ENCODE measurements at regions not wholly inside any gene's neighbourhood (a gene's known extent, or its start where the extent isn't known, plus 50 kb on each side); places are given as distances from the start of the nearest gene placed in this dataset.

DNA sequence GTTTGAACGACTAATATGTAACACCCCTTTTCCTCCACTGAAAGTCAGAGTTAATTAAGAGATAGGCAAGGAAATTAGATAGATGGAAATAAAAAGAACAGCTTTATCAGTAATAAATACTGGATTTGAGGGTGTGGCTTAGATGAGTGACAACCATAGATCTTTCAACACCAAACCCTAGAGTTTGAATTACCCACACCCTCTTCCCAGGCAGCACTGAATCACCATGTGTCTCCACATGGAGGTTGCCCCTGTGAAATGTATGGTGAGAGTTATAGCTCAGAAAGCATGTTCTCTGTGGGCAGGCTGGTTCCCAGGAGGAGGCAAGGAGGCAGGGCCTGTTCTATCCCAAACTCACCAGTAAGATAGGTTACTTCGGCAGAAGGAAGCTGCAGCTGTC, 69.7 kb downstream of the TMEM174 start:
- TF ChIP-seq, protein P1, sequence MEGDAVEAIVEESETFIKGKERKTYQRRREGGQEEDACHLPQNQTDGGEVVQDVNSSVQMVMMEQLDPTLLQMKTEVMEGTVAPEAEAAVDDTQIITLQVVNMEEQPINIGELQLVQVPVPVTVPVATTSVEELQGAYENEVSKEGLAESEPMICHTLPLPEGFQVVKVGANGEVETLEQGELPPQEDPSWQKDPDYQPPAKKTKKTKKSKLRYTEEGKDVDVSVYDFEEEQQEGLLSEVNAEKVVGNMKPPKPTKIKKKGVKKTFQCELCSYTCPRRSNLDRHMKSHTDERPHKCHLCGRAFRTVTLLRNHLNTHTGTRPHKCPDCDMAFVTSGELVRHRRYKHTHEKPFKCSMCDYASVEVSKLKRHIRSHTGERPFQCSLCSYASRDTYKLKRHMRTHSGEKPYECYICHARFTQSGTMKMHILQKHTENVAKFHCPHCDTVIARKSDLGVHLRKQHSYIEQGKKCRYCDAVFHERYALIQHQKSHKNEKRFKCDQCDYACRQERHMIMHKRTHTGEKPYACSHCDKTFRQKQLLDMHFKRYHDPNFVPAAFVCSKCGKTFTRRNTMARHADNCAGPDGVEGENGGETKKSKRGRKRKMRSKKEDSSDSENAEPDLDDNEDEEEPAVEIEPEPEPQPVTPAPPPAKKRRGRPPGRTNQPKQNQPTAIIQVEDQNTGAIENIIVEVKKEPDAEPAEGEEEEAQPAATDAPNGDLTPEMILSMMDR (IDR thresholded peaks at IDR 0.05): no peak
- no peak for TF ChIP-seq POLR2A (IDR thresholded peaks at IDR 0.05)
